Caco-2 (cell line): ENCODE measurements at regions not wholly inside any gene's neighbourhood (a gene's known extent, or its start where the extent isn't known, plus 50 kb on each side); places are given as distances from the start of the nearest gene placed in this dataset.

Experiments
- BruUV-seq: library from RNA; stranded (reverse); fragments of 400-500 nt; replicated peaks from 2 replicates; lab custom pipeline; 2021; lab: Mats Ljungman, UMichigan
- CTCF ChIA-PET: fragments of 300-600 bp; sonication (Branson Sonifier 250); formaldehyde crosslinking; loops from one replicate; lab custom pipeline; 2022; ENCODE audit warnings: antibody characterized with exemption; lab: Charles Lee
- POLR2A ChIA-PET: fragments of 300-600 bp; sonication (Branson Sonifier 250); formaldehyde crosslinking; loops from one replicate; lab custom pipeline; 2022; ENCODE audit warnings: antibody characterized with exemption; lab: Charles Lee
- DNase-seq, 2 experiments: peaks; one replicate each; pipeline versions ENCODE4 v3.0.0 to v3.0.0-alpha.2; 2020 to 2022
- H3K27me3 ChIP-seq: replicated peaks from 2 replicates; pipeline ENCODE4 v1.6.0; 2011; ENCODE audit warnings: low read length; ENCODE audit not compliant: control insufficient read depth, insufficient read depth
- H3K36me3 ChIP-seq: 2 replicates; pipeline ENCODE4 v1.5.1; 2011; ENCODE audit warnings: low read length; ENCODE audit not compliant: control insufficient read depth, insufficient read depth
- H3K4me1 ChIP-seq: fragments of 250-450 bp; sonication (Bioruptor Pico); 2 replicates; pipeline ENCODE4 v1.5.1; 2020; ENCODE audit warnings: mild to moderate bottlenecking
- H3K4me3 ChIP-seq: 2 replicates; pipeline ENCODE4 v1.5.1; 2011; ENCODE audit warnings: low read depth, mild to moderate bottlenecking, control low read depth, low read length
- H3K9me3 ChIP-seq: fragments of 250-450 bp; sonication (Bioruptor Pico); 2 replicates; pipeline ENCODE4 v1.5.1; 2020; ENCODE audit warnings: mild to moderate bottlenecking, moderate library complexity
- H3K27ac Mint-ChIP-seq: one replicate; pipeline ENCODE4 v1.8.0; 2022; ENCODE audit warnings: mixed read lengths; ENCODE audit not compliant: unreplicated experiment
- H3K27me3 Mint-ChIP-seq: one replicate; pipeline ENCODE4 v1.8.0; 2022; ENCODE audit warnings: mixed read lengths; ENCODE audit not compliant: insufficient read depth, unreplicated experiment
- H3K36me3 Mint-ChIP-seq: one replicate; pipeline ENCODE4 v1.8.0; 2022; ENCODE audit warnings: mild to moderate bottlenecking, mixed read lengths; ENCODE audit not compliant: insufficient read depth, unreplicated experiment
- H3K4me1 Mint-ChIP-seq: one replicate; pipeline ENCODE4 v1.8.0; 2022; ENCODE audit warnings: low read depth, mixed read lengths; ENCODE audit not compliant: unreplicated experiment
- H3K4me3 Mint-ChIP-seq: one replicate; pipeline ENCODE4 v1.8.0; 2022; ENCODE audit warnings: mild to moderate bottlenecking, moderate library complexity, mixed read lengths; ENCODE audit not compliant: unreplicated experiment
- H3K9me3 Mint-ChIP-seq: one replicate; pipeline ENCODE4 v1.8.0; 2022; ENCODE audit warnings: mixed read lengths; ENCODE audit not compliant: unreplicated experiment
- intact Hi-C: fragments of 100-400 bp; cut with micrococcal nuclease; formaldehyde crosslinking; loops from one replicate; pipeline ENCODE4 v1.10.0; 2022; ENCODE audit not compliant: unreplicated experiment
- TF ChIP-seq, protein P1 (sequence below), 2 experiments: fragments of 200-600 bp in 1 of 2; IDR thresholded peaks; 1 replicate in 1 of 2; 2 replicates in 1 of 2; pipeline versions ENCODE4 v1.5.1 to v1.8.0; 2011 to 2022; ENCODE audit warnings: antibody characterized with exemption in 1 of 2, control low read depth in 1 of 2, inconsistent platforms in 1 of 2, low read depth in 1 of 2, low read length in 1 of 2, mild to moderate bottlenecking in 1 of 2, moderate library complexity in 1 of 2; ENCODE audit not compliant: insufficient read depth in 1 of 2, severe bottlenecking in 1 of 2, unreplicated experiment in 1 of 2

- Mint-ChIP-seq H3K9me3 (no peaks in the 10 kb centered on the region), H3K36me3 (peaks cover 6% of the 10 kb centered on the region), H3K4me3 (no peak overlapping the region), H3K4me1 (no peaks in the 10 kb centered on the region), H3K27ac (no peak overlapping the region), H3K27me3 (no peaks in the 10 kb centered on the region)
- Histone ChIP-seq H3K27me3 (no peaks in the 10 kb centered on the region), H3K4me3 (no peak overlapping the region), H3K4me1 (no peaks in the 10 kb centered on the region), H3K9me3 (no peaks in the 10 kb centered on the region), H3K36me3 (no peaks in the 10 kb centered on the region)
- ChIA-PET POLR2A (no interaction called here), CTCF (interaction anchor here (0.7 kb wide), 1 partner anchor 1416 kb away, joined by 3 read pairs; no protein-coding TSS in a partner anchor)
- no peak for DNase-seq
- intact Hi-C loops = no loop called here
- TF ChIP-seq, protein P1, sequence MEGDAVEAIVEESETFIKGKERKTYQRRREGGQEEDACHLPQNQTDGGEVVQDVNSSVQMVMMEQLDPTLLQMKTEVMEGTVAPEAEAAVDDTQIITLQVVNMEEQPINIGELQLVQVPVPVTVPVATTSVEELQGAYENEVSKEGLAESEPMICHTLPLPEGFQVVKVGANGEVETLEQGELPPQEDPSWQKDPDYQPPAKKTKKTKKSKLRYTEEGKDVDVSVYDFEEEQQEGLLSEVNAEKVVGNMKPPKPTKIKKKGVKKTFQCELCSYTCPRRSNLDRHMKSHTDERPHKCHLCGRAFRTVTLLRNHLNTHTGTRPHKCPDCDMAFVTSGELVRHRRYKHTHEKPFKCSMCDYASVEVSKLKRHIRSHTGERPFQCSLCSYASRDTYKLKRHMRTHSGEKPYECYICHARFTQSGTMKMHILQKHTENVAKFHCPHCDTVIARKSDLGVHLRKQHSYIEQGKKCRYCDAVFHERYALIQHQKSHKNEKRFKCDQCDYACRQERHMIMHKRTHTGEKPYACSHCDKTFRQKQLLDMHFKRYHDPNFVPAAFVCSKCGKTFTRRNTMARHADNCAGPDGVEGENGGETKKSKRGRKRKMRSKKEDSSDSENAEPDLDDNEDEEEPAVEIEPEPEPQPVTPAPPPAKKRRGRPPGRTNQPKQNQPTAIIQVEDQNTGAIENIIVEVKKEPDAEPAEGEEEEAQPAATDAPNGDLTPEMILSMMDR (IDR thresholded peaks at IDR 0.05; ENCODE audit: insufficient read depth in 1 of 2, low read depth in 1 of 2, low read length in 1 of 2, severe bottlenecking in 1 of 2, unreplicated experiment in 1 of 2) = no peak
- BruUV-seq = no TSS peak
Observed at GRCh38 chr3:72660270-72661114, 187.8 kb downstream of the SHQ1 start.

GRCh38 chr3:72659596-72659995, 188.6 kb downstream of the SHQ1 start:
- no peaks in the 10 kb centered on the region for H3K27me3 ChIP-seq
- Mint-ChIP-seq H3K27me3 (no peaks in the 10 kb centered on the region), H3K4me3 (no peak overlapping the region), H3K9me3 (no peaks in the 10 kb centered on the region), H3K27ac (no peak overlapping the region), H3K4me1 (no peaks in the 10 kb centered on the region), H3K36me3 (peaks cover 6% of the 10 kb centered on the region)
- TF ChIP-seq, protein P1 (IDR thresholded peaks at IDR 0.05; ENCODE audit: insufficient read depth in 1 of 2, low read depth in 1 of 2, low read length in 1 of 2, severe bottlenecking in 1 of 2, unreplicated experiment in 1 of 2) = no peak
- no peaks in the 10 kb centered on the region for H3K4me1 ChIP-seq
- no TSS peak for BruUV-seq
- H3K9me3 ChIP-seq = no peaks in the 10 kb centered on the region
- CTCF ChIA-PET = no interaction called here
- intact Hi-C loops = no loop called here
- H3K36me3 ChIP-seq = no peaks in the 10 kb centered on the region
- POLR2A ChIA-PET = no interaction called here
- DNase-seq = no peak
- no peak overlapping the region for H3K4me3 ChIP-seq

GRCh38 chr3:72659188-72659587, 189.1 kb downstream of the SHQ1 start:
- H3K9me3 ChIP-seq = no peaks in the 10 kb centered on the region
- TF ChIP-seq, protein P1 (IDR thresholded peaks at IDR 0.05; ENCODE audit: insufficient read depth in 1 of 2, low read depth in 1 of 2, low read length in 1 of 2, severe bottlenecking in 1 of 2, unreplicated experiment in 1 of 2) = no peak
- BruUV-seq = no TSS peak
- Mint-ChIP-seq H3K4me1 (no peaks in the 10 kb centered on the region), H3K27ac (no peak overlapping the region), H3K27me3 (no peaks in the 10 kb centered on the region), H3K4me3 (no peak overlapping the region), H3K9me3 (no peaks in the 10 kb centered on the region), H3K36me3 (peaks cover 6% of the 10 kb centered on the region)
- H3K27me3 ChIP-seq = no peaks in the 10 kb centered on the region
- CTCF ChIA-PET = no interaction called here
- DNase-seq = no peak
- intact Hi-C loops = no loop called here
- POLR2A ChIA-PET = no interaction called here
- no peaks in the 10 kb centered on the region for H3K36me3 ChIP-seq
- H3K4me1 ChIP-seq = no peaks in the 10 kb centered on the region
- no peak overlapping the region for H3K4me3 ChIP-seq
